ENCODE measurements at regions not wholly inside any gene's neighbourhood (a gene's known extent, or its start where the extent isn't known, plus 50 kb on each side); places are given as distances from the start of the nearest gene placed in this dataset.

DNA sequence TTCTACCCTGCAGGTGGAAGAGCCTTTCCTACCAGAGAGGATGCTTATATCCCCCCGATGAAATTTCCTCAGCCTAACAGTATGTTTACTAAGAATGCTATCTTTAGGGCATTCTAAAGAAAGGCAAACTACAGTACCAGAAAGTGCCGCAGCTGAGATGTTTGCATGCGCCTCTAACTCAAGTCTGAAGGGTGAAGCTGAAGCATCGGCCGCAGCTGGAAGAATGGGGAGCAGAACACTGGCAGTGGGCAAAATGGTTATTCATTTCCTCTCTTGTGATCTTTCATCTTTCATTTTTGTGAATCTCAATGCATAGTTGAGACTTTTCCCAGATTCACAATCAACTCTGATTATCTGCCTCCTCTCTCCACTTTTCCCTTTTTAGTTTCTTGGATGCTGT lies 648.2 kb upstream of the ZEB2 start:
- no peak for TF ChIP-seq CTCF (IDR thresholded peaks at IDR 0.05)
- TF ChIP-seq POLR2A (IDR thresholded peaks at IDR 0.05), result no peak
- no peak for TF ChIP-seq EP300 (IDR thresholded peaks at IDR 0.05)
